SJCRH30 (cell line): ENCODE measurements at regions not wholly inside any gene's neighbourhood (a gene's known extent, or its start where the extent isn't known, plus 50 kb on each side); places are given as distances from the start of the nearest gene placed in this dataset.

ENCODE experiments used
- DNase-seq, 2 experiments: peaks; one replicate each; pipeline ENCODE4 v3.0.0-alpha.2; 2015 to 2020
- H3K27ac ChIP-seq: fragments of 250-450 bp; sonication (Bioruptor Pico); 2 replicates; pipeline ENCODE4 v1.5.1; 2020; ENCODE audit warnings: mild to moderate bottlenecking, moderate library complexity
- H3K27me3 ChIP-seq: fragments of 250-450 bp; sonication (Bioruptor Pico); 2 replicates; pipeline ENCODE4 v1.5.1; 2020; ENCODE audit warnings: mild to moderate bottlenecking, moderate library complexity
- H3K36me3 ChIP-seq: fragments of 250-450 bp; sonication (Bioruptor Pico); 2 replicates; pipeline ENCODE4 v1.5.1; 2020; ENCODE audit warnings: mild to moderate bottlenecking, moderate library complexity
- H3K4me1 ChIP-seq: fragments of 250-450 bp; sonication (Bioruptor Pico); 2 replicates; pipeline ENCODE4 v1.5.1; 2020; ENCODE audit warnings: mild to moderate bottlenecking, moderate library complexity
- H3K4me3 ChIP-seq: fragments of 250-450 bp; sonication (Bioruptor Pico); 2 replicates; pipeline ENCODE4 v1.5.1; 2020; ENCODE audit warnings: mild to moderate bottlenecking, moderate library complexity
- H3K9me3 ChIP-seq: fragments of 250-450 bp; sonication (Bioruptor Pico); replicated peaks from 2 replicates; pipeline ENCODE4 v1.5.1; 2020; ENCODE audit warnings: mild to moderate bottlenecking, moderate library complexity

DNA sequence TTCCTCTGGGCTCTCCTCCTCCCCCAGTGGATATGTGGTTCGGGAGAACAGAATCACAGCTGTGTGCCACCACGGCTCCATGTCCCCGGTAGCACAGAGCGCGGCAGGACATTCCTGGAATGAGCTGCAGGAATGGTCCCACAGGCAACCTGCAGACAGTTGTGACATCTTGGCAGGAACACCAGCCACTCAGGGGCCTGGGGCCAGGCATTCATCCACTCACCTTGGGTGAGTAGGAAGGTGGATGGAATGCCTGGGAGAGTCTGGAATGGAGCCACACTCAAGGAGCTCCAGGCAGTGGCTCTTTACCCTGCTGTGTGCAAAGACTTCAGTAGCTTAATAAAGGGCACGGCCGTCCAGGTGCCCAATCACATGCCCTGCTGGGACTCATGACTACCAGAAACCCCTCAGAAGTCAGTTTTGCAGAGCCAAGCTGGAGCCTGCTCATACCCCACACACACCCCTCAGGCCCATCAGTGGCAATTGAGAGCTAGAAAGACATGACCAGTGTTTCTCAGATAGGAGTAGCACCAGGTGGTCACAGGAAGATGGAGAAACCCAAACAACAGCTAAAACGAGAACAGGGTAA lies 117.3 kb upstream of the PRR20G start:
- Histone ChIP-seq H3K27ac (no peak overlapping the region), H3K4me1 (no peaks in the 10 kb centered on the region), H3K36me3 (no peaks in the 10 kb centered on the region), H3K27me3 (peaks cover 19% of the 10 kb centered on the region; the same call in 1 of the 2 replicates), H3K9me3 (no peaks in the 10 kb centered on the region), H3K4me3 (no peak overlapping the region)
- DNase-seq, result no peak

DNA sequence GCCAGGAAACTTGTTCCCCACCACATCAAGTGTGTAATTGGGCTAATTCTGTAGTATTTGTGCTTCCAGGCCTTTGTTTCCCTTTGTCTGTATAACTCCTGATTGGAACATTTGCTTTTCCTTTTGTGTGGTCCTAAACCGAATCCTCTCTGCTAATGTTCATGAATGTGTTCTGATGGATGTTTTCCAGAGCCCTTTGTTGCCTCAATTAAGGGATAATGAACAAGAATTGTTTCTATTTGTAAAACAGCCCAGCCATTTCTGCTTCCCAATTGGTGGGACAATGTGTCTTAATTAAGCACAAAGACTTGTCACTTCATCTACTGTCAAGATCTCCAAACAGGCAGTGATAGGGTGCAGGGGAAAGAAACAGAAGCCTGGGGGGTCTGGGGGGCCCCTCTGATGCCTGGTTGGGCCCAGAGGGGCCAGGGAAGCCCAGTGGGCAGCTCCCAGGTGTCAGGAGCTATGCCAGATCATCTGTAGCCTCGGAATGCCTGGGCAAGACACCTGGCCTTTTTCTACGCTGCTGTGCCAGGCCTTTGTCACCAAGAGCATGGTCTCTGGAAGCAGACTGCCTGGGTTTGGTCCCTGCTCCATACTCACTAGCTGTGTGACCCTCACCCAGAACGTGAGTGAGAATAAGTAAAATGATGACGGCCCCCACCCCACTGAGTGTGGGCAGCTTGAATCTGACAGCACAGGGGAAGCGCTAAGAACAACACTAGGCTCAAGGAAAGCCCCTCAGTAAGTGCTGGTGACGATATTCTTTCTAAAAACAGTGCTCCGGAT lies 116.6 kb upstream of the PRR20G start:
- Histone ChIP-seq H3K4me1 (no peaks in the 10 kb centered on the region), H3K4me3 (no peak overlapping the region), H3K36me3 (no peaks in the 10 kb centered on the region), H3K27me3 (peaks cover 18% of the 10 kb centered on the region; the same call in 1 of the 2 replicates), H3K9me3 (no peaks in the 10 kb centered on the region), H3K27ac (no peak overlapping the region)
- DNase-seq, result no peak

DNA sequence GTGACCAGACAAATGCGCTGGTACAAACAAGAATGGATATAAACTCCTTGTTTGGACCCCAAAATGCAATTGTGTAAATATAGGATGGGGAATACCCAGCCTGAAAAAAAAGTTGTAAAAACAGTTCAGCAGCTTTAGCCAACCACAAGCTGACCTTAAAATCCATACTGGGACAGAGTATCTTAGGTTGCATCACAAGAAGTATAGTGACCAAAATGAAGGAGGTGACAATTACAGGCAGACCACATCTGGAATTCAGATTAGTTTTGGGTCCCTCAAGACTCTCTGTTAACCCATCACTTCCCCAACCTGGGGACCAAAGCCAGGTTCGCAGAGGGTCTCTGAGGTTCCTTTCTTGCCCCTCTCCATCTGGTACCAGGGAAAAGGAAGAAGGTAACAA lies 115.9 kb upstream of the PRR20G start:
- Histone ChIP-seq H3K4me1 (no peaks in the 10 kb centered on the region), H3K9me3 (no peaks in the 10 kb centered on the region), H3K27ac (no peak overlapping the region), H3K4me3 (no peak overlapping the region), H3K27me3 (peaks cover 19% of the 10 kb centered on the region; the same call in 1 of the 2 replicates), H3K36me3 (no peaks in the 10 kb centered on the region)
- no peak for DNase-seq

DNA sequence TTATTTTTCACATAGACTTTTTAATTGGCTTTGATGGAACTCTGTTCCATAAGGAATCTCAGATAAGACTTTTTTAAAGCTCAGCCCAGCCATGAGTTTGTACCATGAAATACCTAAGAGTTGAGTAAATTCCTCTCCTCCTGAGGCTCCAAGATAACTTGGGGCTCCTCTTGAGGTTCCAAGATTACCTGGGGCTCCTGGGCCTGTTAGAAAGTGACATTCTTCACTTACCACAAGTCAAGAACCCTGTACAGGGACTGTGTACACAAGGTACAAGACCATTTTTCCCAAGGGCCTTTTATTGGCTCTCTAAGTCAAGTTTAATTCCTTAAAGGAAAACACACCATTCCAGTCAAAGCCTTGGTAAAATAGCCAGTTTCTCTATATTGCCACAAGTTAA lies 111.3 kb upstream of the PRR20G start:
- Histone ChIP-seq H3K27ac (no peak overlapping the region), H3K4me3 (no peak overlapping the region), H3K9me3 (no peaks in the 10 kb centered on the region), H3K4me1 (no peaks in the 10 kb centered on the region), H3K27me3 (0 out of 2 replicates have a peak, but pooled peaks cover 3% of the 10 kb centered on the region), H3K36me3 (no peaks in the 10 kb centered on the region)
- no peak for DNase-seq

DNA sequence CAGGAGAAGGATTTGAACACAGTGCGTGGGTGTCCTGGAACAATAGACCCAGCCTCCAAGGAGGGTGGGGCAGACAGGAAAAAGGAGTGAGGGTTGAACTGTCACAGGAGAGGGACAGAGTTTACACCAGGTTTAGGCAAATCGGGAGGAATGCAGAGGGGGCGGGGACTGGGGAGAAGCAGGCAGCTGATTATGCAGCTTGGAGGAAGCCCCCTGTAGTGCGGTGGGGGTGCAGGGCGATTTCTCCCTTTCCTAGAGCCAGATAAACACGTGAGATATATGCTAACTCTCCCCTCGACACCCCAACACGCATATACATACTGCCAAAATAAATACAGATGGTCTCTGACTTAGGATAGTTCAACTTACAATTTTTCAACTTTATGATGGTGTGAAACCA lies 108.6 kb upstream of the PRR20G start:
- no peak overlapping the region for H3K27ac ChIP-seq
- no peaks in the 10 kb centered on the region for H3K4me1 ChIP-seq
- no peaks in the 10 kb centered on the region for H3K9me3 ChIP-seq
- no peak for DNase-seq
- H3K36me3 ChIP-seq, result no peaks in the 10 kb centered on the region
- H3K4me3 ChIP-seq, result no peak overlapping the region
- H3K27me3 ChIP-seq, result 0 out of 2 replicates have a peak, but pooled peaks cover 3% of the 10 kb centered on the region

DNA sequence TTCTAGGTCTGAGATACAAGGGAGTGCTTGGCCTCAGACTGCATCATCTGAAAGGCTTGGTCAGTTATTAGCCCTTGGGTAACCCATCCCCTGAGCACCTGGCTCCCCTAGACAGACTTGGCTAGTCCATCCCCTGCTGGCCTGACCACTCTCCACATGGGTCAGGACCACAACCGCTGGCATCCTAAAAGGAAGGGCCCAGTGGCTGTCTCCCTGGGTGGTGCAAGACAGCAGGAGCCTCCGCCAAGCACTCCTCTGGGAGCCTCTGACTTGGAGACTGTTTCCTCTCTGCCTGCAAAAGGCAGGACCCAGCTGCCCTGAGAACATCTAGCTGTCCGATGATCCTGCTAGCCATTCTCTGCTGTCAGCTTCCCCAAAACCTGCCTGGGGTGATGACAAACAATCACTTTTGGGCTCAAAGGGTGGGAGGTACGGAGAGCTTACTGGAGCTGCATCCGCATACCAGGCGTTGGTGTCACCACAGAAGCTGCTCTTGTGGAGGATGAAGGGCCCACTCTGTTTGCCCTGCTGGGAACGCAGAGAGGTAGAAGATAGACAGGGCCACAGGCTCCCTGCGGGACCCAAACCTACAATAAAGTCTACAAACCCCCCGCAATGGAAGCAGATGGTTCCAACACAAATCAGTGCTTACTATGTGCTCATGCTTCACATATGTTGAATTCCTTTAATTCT lies 108.0 kb upstream of the PRR20G start:
- no peak overlapping the region for H3K27ac ChIP-seq
- no peaks in the 10 kb centered on the region for H3K4me1 ChIP-seq
- no peak overlapping the region for H3K4me3 ChIP-seq
- no peaks in the 10 kb centered on the region for H3K36me3 ChIP-seq
- DNase-seq, result no peak
- no peaks in the 10 kb centered on the region for H3K9me3 ChIP-seq
- 0 out of 2 replicates have a peak, but pooled peaks cover 3% of the 10 kb centered on the region for H3K27me3 ChIP-seq

DNA sequence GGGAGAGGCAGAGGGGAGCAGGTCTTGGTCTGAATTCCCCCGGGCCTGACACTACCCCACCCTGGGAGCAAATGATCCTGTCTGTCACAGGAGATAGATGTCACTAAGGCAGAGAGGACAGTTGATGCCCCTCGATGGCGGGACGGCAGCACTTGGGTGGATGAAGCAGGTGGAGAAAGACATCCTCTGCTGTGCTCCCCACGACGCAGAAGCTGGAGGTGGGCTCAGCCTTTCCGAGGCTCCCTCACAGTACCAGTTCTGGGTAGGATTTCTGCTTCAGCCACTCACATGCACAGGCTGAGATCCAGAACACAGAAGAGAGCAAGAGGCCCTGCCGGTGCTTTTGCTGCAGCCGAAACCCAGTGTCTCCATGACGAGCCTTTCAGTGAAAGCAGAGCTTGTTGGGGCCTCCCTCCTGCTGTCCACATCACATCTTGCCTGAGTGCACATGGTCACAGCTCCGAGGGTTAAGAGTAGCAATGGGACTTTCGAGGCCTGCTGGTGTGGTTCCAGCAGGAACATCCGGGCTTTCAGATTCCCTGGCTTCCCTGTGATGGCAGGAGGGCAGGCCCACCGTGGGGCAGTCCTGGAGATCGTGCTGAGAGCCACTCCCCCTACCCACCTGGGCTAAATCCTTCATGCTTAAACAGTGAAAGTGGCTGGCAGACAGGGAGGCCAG lies 107.3 kb upstream of the PRR20G start:
- Histone ChIP-seq H3K27me3 (0 out of 2 replicates have a peak, but pooled peaks cover 3% of the 10 kb centered on the region), H3K9me3 (no peaks in the 10 kb centered on the region), H3K36me3 (no peaks in the 10 kb centered on the region), H3K4me3 (no peak overlapping the region), H3K4me1 (no peaks in the 10 kb centered on the region), H3K27ac (no peak overlapping the region)
- no peak for DNase-seq

DNA sequence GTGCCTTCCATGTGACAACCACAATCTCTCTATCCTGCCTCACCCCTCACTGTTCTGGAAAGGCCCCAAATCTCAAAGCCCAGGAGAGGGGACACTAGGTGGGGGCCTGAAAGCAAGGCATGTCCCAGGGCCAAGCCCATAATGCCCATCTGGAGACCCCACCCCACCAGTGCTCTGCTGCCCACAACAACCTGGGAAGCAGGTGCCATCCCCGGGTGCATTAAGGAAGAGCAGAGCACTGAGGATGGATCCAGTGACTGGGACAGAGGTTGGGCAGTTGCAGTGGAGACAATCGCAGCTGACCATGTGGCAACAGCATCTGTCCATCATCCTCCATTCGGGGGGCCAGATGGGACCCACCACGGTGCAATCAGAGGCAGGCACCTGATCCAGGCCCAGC lies 106.2 kb upstream of the PRR20G start:
- DNase-seq, result no peak
- Histone ChIP-seq H3K27me3 (no peaks in the 10 kb centered on the region), H3K36me3 (no peaks in the 10 kb centered on the region)

DNA sequence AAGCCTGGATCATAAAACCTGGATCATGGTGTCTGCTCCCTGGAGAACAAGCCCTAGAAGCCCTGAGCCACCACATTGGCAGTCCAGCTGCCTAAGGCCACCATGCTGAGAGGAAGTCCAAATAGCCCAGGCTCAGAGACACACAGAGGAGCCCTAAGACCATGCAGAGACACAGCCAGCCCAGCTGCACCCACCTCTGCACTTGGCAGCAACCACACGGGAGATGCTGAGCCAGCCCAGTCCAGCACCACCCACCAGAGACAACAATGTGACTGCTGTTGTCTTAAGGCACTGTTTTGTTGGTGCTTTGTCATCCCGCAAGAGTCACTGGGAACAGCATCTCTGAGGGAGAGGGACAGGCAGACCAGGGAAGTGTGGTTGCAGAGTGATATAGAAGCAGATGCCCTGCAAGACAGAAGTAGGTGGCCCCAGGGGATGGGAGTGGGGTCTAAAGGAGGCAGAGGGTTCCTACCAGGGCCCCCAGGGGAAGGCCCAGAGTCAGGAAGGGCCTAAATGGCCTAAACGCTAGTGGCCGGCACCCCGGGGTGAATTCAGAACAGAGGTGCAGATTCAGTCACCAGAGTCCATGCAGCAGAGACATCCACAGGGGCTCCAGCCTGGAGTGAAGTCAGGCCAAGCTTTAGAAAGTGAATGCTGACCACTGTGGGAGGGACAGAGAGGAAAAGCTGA lies 105.4 kb upstream of the PRR20G start:
- Histone ChIP-seq H3K27ac (no peak overlapping the region), H3K4me1 (no peaks in the 10 kb centered on the region), H3K27me3 (no peaks in the 10 kb centered on the region), H3K4me3 (no peak overlapping the region), H3K36me3 (no peaks in the 10 kb centered on the region), H3K9me3 (no peaks in the 10 kb centered on the region)
- no peak for DNase-seq

More for the DNA sequence above, 106.2 kb upstream of the PRR20G start:
- H3K4me3 ChIP-seq, result no peak overlapping the region
- no peaks in the 10 kb centered on the region for H3K4me1 ChIP-seq
- H3K27ac ChIP-seq, result no peak overlapping the region
- no peaks in the 10 kb centered on the region for H3K9me3 ChIP-seq

DNA sequence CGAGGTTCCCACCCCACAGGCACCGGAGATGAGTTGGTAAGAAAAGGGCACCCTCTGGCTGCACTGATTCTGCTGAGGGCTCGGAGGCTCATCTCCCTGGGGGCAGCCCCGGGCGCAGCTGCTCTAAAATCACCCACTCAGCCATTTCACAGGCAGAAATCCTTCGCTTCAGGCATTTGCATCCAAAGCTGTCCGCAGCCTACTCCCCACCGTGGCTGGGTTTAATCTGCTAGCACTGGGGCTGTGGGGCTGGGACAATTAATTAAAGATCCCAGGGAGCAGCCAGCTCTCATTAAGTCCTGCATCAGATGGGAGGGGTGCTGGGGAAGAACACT lies 104.3 kb upstream of the PRR20G start:
- Histone ChIP-seq H3K27me3 (no peaks in the 10 kb centered on the region), H3K4me3 (no peak overlapping the region), H3K27ac (no peak overlapping the region), H3K9me3 (no peaks in the 10 kb centered on the region), H3K4me1 (no peaks in the 10 kb centered on the region), H3K36me3 (no peaks in the 10 kb centered on the region)
- DNase-seq, result no peak

DNA sequence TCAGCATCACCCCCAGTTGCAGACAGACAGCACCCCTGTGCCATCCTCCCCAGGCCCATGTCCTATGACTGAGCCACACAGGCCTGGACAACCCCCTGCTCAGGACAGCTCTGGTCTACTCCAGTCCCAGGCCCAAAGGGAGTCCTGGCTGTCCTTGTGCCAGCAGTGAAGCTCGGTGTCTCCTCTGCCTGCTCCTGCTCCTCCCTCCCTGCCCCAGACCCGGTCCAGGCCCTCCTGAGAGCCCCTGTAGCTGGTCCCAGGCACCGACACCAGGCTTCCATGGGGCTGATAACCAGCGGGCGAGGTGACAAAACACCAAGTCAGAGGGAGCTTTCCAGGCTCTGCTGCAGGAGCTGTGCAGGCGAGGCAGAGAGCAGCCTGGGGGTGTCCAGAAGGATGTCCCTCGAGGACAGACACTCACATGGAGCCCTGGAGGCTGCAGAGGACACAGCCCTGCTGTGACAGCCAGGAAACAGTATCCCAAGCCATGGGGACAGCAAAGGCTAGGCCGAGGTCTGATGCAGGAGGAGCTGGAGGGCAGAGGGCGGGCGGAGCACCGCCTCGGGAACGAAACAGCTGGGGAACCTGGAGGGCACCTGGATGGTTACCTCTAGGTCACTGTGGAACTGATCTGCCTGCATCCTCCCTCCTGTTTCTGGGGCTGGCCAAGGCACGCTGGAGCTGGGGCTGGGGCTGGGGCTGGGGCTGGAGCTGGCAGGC lies 103.8 kb upstream of the PRR20G start:
- H3K4me1 ChIP-seq, result no peaks in the 10 kb centered on the region
- no peak overlapping the region for H3K27ac ChIP-seq
- no peaks in the 10 kb centered on the region for H3K27me3 ChIP-seq
- no peaks in the 10 kb centered on the region for H3K36me3 ChIP-seq
- no peaks in the 10 kb centered on the region for H3K9me3 ChIP-seq
- no peak for DNase-seq
- no peak overlapping the region for H3K4me3 ChIP-seq

DNA sequence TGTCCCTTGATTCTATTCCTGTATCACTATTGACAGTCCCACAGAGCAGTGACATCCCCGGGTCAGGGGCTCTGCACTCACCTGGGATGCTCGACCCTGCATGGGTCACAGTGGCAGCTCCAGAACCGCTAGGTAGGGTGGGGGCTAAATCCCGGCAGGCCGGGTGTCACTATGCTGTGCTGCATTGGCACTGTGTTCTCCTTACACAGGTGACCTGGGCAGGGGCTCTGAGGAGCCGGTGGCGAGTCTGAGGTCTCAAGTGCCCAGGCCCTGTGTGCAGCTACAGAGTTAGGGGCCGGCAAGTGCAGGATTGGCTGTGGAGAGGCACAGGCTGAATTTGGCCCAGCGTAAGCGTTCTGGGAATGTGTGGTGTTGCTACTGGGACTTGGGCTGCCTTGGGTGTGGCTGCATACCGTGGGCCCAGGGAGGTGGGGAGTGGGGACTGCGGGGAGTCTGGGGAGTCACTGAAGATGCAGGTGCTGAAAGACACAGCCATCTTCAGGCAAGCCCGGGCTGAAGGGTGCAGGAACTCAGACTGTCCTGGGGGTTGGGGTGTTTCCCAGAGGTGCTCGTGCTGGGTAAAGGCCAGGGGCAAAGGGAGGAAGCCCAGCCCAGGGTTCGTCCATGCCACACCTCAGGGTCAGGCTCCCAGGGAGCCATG lies 102.6 kb upstream of the PRR20G start:
- H3K4me3 ChIP-seq, result no peak overlapping the region
- H3K4me1 ChIP-seq, result no peaks in the 10 kb centered on the region
- H3K36me3 ChIP-seq, result no peaks in the 10 kb centered on the region
- no peaks in the 10 kb centered on the region for H3K27me3 ChIP-seq
- no peaks in the 10 kb centered on the region for H3K9me3 ChIP-seq
- H3K27ac ChIP-seq, result no peak overlapping the region
- DNase-seq, result no peak

DNA sequence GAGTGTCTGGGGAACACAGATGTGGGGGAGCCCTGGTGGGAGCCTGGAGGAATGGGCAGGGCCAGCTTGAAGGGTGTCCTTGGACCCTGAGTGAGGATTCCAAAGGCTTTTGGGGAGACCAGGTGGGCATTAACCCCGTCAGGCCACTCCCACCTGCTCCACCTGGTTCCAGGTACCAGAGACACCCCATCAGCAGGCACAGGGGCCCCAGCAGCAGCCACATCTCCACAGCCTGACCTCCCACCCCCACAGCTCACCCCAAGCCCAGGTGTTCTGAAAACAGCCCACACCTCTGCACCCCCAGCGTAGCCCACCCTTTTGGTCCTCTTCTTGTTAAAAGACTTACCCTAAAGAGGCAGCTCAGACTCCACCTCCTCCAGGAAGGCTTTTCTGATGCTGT lies 102.1 kb upstream of the PRR20G start:
- H3K27me3 ChIP-seq, result no peaks in the 10 kb centered on the region
- H3K27ac ChIP-seq, result no peak overlapping the region
- H3K4me3 ChIP-seq, result no peak overlapping the region
- no peak for DNase-seq
- H3K36me3 ChIP-seq, result no peaks in the 10 kb centered on the region
- H3K9me3 ChIP-seq, result no peaks in the 10 kb centered on the region
- no peaks in the 10 kb centered on the region for H3K4me1 ChIP-seq

DNA sequence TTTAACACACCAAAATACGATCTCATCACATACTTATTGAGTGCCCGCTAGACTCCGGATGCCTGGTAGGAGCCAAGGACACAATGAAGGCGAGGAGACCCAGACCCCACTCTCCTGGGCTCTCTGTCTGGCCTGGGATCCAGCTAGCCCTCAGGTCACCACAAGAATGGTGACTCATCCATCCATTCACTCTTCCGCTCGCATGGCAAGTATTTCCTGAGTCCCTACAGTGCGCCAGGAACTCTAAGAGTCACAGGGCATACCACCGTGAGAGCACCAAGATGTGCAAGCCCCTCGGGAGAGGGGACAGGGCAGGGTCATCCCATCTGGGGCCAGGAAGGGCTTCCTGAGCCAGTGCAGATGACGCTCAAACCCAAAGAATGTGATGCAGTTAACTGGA lies 101.6 kb upstream of the PRR20G start:
- no peak for DNase-seq
- no peaks in the 10 kb centered on the region for H3K4me1 ChIP-seq
- no peaks in the 10 kb centered on the region for H3K36me3 ChIP-seq
- no peak overlapping the region for H3K27ac ChIP-seq
- H3K9me3 ChIP-seq, result no peaks in the 10 kb centered on the region
- no peak overlapping the region for H3K4me3 ChIP-seq
- no peaks in the 10 kb centered on the region for H3K27me3 ChIP-seq
